HG03432 (cell line): ENCODE measurements at regions not wholly inside any gene's neighbourhood (a gene's known extent, or its start where the extent isn't known, plus 50 kb on each side); places are given as distances from the start of the nearest gene placed in this dataset.

ENCODE experiments used
- ATAC-seq: cut with Tn5 transposase; IDR thresholded peaks from one replicate; pipeline ENCODE4 v1.9.1; 2021; ENCODE audit warnings: mild to moderate bottlenecking, moderate library complexity; ENCODE audit not compliant: unreplicated experiment

DNA sequence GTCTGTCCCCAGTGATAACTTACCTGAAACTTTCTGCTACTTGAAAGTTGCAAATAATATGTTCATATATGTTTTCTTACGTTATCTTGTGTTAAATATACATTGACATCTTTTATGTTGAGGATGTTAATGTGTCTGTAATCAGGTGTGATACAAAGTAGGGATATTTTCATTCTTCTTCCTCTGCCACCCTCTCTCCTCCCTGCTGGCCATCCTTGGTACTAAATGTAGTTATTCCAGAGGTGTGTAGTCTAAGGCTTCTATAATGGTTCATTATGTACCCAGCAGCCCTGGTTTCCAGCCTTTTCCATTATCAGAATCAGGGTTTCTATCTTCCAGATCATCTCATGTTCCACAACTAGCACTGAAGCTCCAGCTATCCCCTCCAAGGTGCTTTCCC is 606.7 kb upstream of the KLHL1 start:
- no peak for ATAC-seq

GRCh38 chr13:70708775-70709174 is 600.5 kb upstream of the KLHL1 start:
- no peak for ATAC-seq

- no peak for ATAC-seq
These were observed 595.5 kb upstream of the KLHL1 start for GRCh38 chr13:70703755-70704154.

DNA sequence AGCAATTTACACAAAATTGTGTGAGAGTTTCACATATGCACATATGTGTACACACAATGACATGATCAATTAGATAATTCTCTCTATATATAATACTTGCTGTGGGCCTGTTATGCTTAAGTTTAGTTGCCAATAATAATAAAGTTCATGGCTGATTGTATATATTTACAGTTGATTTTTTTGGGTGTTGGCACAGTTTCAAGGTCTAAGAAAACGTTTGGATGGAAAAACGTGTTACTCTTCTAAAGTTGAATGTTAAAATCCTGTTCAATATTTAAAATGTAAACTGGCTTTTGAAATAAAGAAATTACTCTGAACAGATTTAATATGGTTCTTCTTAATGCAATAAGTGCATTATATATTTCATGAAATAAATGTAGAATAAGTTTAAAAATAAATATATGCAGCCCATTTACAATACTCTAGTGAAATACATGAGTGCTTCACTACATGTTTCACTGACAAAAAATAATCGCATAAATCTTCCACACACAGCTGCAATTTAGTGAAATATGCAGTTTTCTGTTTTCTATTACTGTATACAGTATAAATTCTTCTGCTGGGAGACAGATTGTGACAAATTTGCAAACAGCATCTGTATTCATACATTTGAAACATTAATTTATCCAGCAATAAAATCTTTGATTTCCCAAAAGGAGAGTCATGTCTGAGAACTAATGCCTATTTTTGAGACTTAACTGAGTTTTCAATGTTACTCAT is 586.9 kb upstream of the KLHL1 start:
- no peak for ATAC-seq

DNA sequence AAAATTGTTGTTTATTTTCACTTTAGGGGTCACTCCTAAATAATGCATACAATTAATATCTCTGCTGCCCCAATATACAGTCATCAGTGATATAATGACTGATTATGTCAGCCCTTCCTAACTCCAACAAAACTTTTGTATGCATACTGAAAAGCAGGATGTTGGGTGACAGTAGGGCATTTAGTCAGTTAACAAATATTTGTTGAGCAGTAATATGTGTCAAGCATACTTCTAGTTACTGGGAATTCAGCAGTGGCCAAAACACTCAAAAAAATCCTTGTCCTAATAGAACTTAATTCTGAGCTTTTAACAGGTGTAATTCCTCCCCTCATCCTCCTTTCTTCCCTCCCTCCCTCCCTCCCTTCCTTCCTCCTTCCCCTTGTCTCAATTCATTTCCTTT is 560.7 kb upstream of the KLHL1 start:
- ATAC-seq: no peak

GRCh38 chr13:70668293-70668692 is 560.0 kb upstream of the KLHL1 start:
- ATAC-seq: no peak

DNA sequence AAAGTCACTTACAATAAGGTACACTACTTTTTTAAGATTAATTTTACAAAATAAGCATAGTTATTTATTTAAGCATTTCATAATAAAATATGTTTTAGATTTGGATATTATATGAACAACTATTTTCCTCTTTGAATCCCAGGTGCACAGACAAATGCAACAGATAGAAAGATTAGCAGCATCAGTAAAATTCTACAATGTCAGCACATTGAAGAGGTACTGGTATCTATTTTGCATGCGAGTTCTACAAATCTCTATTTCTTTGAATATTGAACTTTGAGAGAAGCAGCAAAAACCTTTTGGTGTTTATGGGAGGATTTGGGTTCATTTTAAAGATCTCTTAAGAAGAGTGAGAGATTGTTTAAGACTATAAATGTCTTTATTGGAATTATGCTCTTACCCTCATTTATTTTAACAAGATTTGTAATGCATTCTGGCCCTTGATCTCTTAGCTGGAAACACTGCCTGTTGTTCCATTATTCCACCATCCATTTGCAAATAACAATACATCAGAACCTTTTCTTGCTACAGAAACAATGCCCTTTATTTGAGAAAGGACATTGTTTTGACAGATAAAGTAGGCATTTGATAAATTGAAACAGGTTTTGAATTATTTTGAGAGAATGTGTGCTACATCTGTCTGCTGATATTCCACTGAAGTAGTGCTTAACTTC is 558.8 kb upstream of the KLHL1 start:
- ATAC-seq: no peak

GRCh38 chr13:70662231-70662940 is 554.1 kb upstream of the KLHL1 start:
- ATAC-seq: no peak

DNA sequence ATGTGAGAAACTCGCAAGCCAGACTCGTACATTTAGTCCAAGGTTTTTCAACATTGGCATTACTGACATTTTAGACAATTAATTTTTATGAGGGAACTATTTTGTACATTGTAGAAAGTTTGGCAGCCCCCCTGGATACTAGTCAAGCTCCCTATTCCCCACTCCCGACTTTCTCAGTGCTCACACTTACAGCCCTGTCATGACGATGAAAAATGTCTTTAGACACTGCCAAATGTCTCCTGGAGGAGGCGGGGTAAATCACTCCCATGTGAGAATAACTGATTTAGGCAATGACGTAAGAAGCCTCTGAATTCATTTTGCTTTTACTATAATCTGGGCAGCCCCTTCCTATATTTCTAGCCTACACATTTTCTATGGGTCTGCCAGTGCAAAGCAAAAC is 535.8 kb upstream of the KLHL1 start:
- ATAC-seq: no peak

- ATAC-seq: no peak
These were observed 526.6 kb upstream of the KLHL1 start for GRCh38 chr13:70634893-70635292.

GRCh38 chr13:70630247-70630646 is 522.0 kb upstream of the KLHL1 start:
- ATAC-seq: no peak

GRCh38 chr13:70623239-70623638 is 515.0 kb upstream of the KLHL1 start:
- ATAC-seq: peak; percentile 71

GRCh38 chr13:70622796-70623195 is 514.5 kb upstream of the KLHL1 start:
- ATAC-seq: no peak

- ATAC-seq: no peak
These were observed 511.7 kb upstream of the KLHL1 start for GRCh38 chr13:70619936-70620335.

DNA sequence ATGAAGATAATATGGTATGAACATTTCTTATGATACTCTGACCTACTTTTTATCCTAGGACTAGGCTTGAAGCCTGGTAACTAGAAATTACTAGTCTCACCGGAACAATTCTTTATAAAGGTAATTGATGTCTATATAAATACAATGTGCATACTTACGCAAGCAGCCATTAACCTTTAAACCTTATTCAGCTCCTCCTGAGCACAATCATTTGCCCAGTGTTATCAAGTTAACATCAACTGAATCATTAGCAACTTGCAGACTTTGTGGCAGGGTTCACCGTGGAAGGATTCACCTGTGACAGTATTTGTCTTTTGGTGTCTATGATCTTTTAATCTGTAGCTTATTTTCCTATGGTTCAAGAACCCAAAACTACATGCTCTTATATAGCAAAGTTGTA is 508.6 kb upstream of the KLHL1 start:
- no peak for ATAC-seq

GRCh38 chr13:70613295-70613694 is 505.0 kb upstream of the KLHL1 start:
- ATAC-seq: no peak

- ATAC-seq: no peak
These were observed 504.6 kb upstream of the KLHL1 start for GRCh38 chr13:70612881-70613280.

DNA sequence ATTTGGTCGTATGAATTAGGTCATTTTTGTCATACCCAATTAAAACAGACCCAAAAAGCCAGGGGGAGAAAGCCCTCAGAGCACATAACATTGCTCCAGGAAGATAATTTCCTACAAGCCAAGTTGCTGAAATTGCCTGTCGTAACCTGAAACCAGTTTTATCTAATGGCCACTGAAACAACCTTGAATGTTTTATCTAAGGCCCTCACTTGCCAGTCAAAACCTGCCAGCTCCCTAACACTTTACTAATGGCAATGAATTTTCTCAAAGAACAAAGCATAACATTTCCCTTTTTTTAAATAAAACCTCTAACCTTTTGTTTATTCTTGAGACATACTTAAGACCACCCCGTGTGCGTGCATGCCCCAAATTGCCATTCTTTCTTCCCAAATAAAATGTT is 496.2 kb upstream of the KLHL1 start:
- ATAC-seq: no peak

DNA sequence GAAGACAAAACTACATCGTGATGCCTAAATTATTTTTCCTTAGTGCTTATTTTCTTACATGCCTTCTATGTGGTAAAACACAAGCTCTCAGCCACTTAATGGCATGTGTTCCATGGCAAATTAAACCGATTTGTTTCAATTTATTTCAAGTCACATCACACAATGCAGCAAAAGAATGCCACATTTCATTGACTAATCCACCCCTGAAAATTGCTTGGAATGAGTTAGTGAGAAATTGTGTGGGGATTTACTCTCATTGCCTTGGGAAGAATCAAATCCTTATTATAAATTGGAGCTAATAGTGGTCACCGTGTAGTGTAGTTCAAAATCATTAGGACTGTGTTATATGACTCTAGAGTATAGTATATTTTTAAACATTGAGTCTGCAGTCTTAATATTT is 485.5 kb upstream of the KLHL1 start:
- no peak for ATAC-seq

GRCh38 chr13:70585109-70585508 is 476.9 kb upstream of the KLHL1 start:
- no peak for ATAC-seq

DNA sequence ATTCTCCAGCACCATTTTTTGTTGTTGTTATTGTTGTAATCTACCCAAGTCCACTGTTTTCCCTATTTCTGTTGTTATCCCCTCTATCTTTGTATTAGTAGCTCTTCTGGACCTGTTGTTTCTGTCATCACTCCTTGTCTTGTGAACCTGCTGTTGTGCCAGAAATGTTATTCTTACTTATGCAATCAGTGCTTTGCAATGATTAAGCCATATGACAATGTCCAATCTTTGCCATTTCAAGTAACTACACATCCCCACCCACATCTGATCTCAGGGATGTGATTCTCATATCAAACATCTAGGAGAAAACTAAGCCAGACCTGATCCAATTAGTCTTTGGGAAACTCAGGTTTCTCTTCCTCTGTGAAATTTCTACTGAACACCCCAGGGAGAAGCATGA is 472.6 kb upstream of the KLHL1 start:
- ATAC-seq: no peak

- ATAC-seq: no peak
These were observed 471.7 kb upstream of the KLHL1 start for GRCh38 chr13:70579941-70580340.
